WTC11 (cell line): ENCODE measurements at regions not wholly inside any gene's neighbourhood (a gene's known extent, or its start where the extent isn't known, plus 50 kb on each side); places are given as distances from the start of the nearest gene placed in this dataset.

Experiments used
- ARID4B ChIP-seq: sonication (generic); formaldehyde crosslinking; IDR thresholded peaks from 2 replicates; pipeline ENCODE4 v1.8.0; 2023; ENCODE audit warnings: missing genetic modification reagents, mild to moderate bottlenecking, borderline replicate concordance
- ATF2 ChIP-seq: sonication (generic); formaldehyde crosslinking; IDR thresholded peaks from 2 replicates; pipeline ENCODE4 v1.8.1; 2022; ENCODE audit warnings: low read depth, missing genetic modification reagents, borderline replicate concordance
- ATF3 ChIP-seq: sonication (generic); formaldehyde crosslinking; conservative IDR thresholded peaks from 2 replicates; pipeline ENCODE4 v1.8.1; 2022; ENCODE audit warnings: mild to moderate bottlenecking, missing genetic modification reagents
- CREB1 ChIP-seq: sonication (generic); formaldehyde crosslinking; IDR thresholded peaks from 2 replicates; pipeline ENCODE4 v1.8.0; 2023; ENCODE audit warnings: mild to moderate bottlenecking, missing genetic modification reagents
- CTCF ChIP-seq: fragments of 200-600 bp; IDR thresholded peaks from 2 replicates; pipeline ENCODE4 v1.8.0; 2022; ENCODE audit warnings: antibody characterized with exemption
- E2F4 ChIP-seq: sonication (generic); formaldehyde crosslinking; IDR thresholded peaks from 2 replicates; pipeline ENCODE4 v1.8.1; 2022; ENCODE audit warnings: low read depth, mild to moderate bottlenecking, moderate library complexity, missing genetic modification reagents, borderline replicate concordance
- ELF4 ChIP-seq: sonication (generic); formaldehyde crosslinking; IDR thresholded peaks from 2 replicates; pipeline ENCODE4 v1.8.1; 2022; ENCODE audit warnings: low read depth, mild to moderate bottlenecking, moderate library complexity, missing genetic modification reagents
- ESRRA ChIP-seq: sonication (generic); formaldehyde crosslinking; IDR thresholded peaks from 2 replicates; pipeline ENCODE4 v1.8.1; 2022; ENCODE audit warnings: mild to moderate bottlenecking, missing genetic modification reagents, borderline replicate concordance
- FOXP1 ChIP-seq: sonication (generic); formaldehyde crosslinking; IDR thresholded peaks from 2 replicates; pipeline ENCODE4 v1.8.0; 2022; ENCODE audit warnings: missing genetic modification reagents, mild to moderate bottlenecking, moderate library complexity, borderline replicate concordance
- MAX ChIP-seq: sonication (generic); formaldehyde crosslinking; IDR thresholded peaks from 2 replicates; pipeline ENCODE4 v1.8.0; 2022; ENCODE audit warnings: mild to moderate bottlenecking, missing genetic modification reagents
- SMAD4 ChIP-seq: sonication (generic); formaldehyde crosslinking; IDR thresholded peaks from 2 replicates; pipeline ENCODE4 v1.8.0; 2022; ENCODE audit warnings: mild to moderate bottlenecking, missing genetic modification reagents
- USF2 ChIP-seq: sonication (generic); formaldehyde crosslinking; IDR thresholded peaks from 2 replicates; pipeline ENCODE4 v1.8.1; 2023; ENCODE audit warnings: mild to moderate bottlenecking, missing genetic modification reagents, moderate library complexity
- ZNF138 ChIP-seq: sonication (generic); formaldehyde crosslinking; conservative IDR thresholded peaks from 2 replicates; pipeline ENCODE4 v1.8.1; 2022; ENCODE audit warnings: mild to moderate bottlenecking, moderate library complexity, missing genetic modification reagents
- ZNF512 ChIP-seq: sonication (generic); formaldehyde crosslinking; IDR thresholded peaks from 2 replicates; pipeline ENCODE4 v1.8.1; 2022; ENCODE audit warnings: missing genetic modification reagents, borderline replicate concordance

GRCh38 chr15:70459312-70459711 lies 304.0 kb downstream of the UACA start:
- TF ChIP-seq ATF2 (CRISPR knock-in tag) (no peak), MAX (CRISPR knock-in tag) (no peak), CTCF (no peak), ZNF512 (CRISPR knock-in tag) (no peak), ESRRA (CRISPR knock-in tag) (no peak), SMAD4 (CRISPR knock-in tag) (no peak), ATF3 (no peak), ARID4B (CRISPR knock-in tag) (no peak), CREB1 (CRISPR knock-in tag) (no peak), USF2 (CRISPR knock-in tag) (no peak), E2F4 (no peak), ELF4 (CRISPR knock-in tag) (no peak), FOXP1 (CRISPR knock-in tag) (no peak), ZNF138 (CRISPR knock-in tag) (no peak)
